ENCODE measurements at regions not wholly inside any gene's neighbourhood (a gene's known extent, or its start where the extent isn't known, plus 50 kb on each side); places are given as distances from the start of the nearest gene placed in this dataset.
"Not testable (repeated sequence)": the region's sequence is repeated elsewhere in the genome, so short reads cannot be mapped to it uniquely, and the experiment has no call there.

DNA sequence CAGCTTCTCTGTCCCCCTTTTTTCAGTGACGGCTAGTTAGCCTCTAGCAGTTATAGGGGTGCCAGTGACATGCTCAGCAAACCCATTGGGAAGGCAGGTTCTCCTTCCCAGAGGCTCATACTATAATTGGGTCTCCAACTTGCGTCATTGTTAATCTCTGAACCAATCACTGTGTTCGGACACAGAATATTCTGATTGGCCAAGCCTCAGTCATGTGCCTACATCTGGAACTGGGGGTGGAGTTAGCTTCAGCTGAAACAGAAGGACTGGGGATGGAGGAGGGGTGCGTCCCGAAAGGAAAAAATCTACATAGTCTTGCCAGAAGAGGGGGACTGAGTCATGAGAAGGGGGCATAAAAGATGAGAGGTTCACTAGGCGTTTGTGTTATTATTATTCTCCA, 165.6 kb downstream of the SUDS3 start:
- intact Hi-C loops (cut with micrococcal nuclease; ENCODE audit: unreplicated experiment): no loop called here
- BruUV-seq (replicated peaks): no TSS peak
- Mint-ChIP-seq H3K9me3 (ENCODE audit: low read depth, unreplicated experiment) (peaks cover 3% of the 10 kb centered on the region), H3K4me1 (ENCODE audit: low read depth, unreplicated experiment) (no peaks in the 10 kb centered on the region), H3K36me3 (ENCODE audit: insufficient read depth, unreplicated experiment) (no peaks in the 10 kb centered on the region), H3K27ac (ENCODE audit: unreplicated experiment) (no peak overlapping the region), H3K4me3 (ENCODE audit: low read depth, unreplicated experiment) (no peak overlapping the region), H3K27me3 (ENCODE audit: unreplicated experiment) (no peaks in the 10 kb centered on the region)
- CTCF ChIA-PET: no interaction called here
- TF ChIP-seq, protein P1, sequence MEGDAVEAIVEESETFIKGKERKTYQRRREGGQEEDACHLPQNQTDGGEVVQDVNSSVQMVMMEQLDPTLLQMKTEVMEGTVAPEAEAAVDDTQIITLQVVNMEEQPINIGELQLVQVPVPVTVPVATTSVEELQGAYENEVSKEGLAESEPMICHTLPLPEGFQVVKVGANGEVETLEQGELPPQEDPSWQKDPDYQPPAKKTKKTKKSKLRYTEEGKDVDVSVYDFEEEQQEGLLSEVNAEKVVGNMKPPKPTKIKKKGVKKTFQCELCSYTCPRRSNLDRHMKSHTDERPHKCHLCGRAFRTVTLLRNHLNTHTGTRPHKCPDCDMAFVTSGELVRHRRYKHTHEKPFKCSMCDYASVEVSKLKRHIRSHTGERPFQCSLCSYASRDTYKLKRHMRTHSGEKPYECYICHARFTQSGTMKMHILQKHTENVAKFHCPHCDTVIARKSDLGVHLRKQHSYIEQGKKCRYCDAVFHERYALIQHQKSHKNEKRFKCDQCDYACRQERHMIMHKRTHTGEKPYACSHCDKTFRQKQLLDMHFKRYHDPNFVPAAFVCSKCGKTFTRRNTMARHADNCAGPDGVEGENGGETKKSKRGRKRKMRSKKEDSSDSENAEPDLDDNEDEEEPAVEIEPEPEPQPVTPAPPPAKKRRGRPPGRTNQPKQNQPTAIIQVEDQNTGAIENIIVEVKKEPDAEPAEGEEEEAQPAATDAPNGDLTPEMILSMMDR (IDR thresholded peaks at IDR 0.05; ENCODE audit: unreplicated experiment): no peak
- DNase-seq: no peak

DNA sequence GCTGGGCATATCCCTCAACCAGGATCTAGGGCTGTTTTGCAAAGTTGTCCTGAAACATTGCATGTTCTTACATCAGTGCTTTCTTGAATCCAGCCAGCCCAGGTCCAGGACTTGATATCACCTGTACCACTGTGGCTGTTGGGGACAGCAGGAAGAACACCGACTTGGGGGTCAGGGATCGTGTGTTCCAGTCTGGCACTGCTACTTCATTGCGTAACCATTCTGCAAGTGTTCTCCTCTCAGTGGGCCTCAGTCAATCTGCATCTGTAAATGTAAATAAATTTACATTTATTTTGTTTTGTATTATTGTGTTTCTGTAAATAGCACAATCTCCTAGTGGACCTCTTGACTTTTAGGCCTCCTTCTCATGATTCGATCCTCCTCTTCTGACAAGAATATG, 167.3 kb downstream of the SUDS3 start:
- Mint-ChIP-seq H3K27me3 (ENCODE audit: unreplicated experiment) (no peaks in the 10 kb centered on the region), H3K36me3 (ENCODE audit: insufficient read depth, unreplicated experiment) (no peaks in the 10 kb centered on the region), H3K27ac (ENCODE audit: unreplicated experiment) (no peak overlapping the region), H3K9me3 (ENCODE audit: low read depth, unreplicated experiment) (peaks cover 4% of the 10 kb centered on the region), H3K4me3 (ENCODE audit: low read depth, unreplicated experiment) (no peak overlapping the region), H3K4me1 (ENCODE audit: low read depth, unreplicated experiment) (no peaks in the 10 kb centered on the region)
- TF ChIP-seq, protein P1 (IDR thresholded peaks at IDR 0.05; ENCODE audit: unreplicated experiment): no peak
- DNase-seq: no peak
- intact Hi-C loops (cut with micrococcal nuclease; ENCODE audit: unreplicated experiment): no loop called here
- BruUV-seq (replicated peaks): no TSS peak
- CTCF ChIA-PET: interaction anchor here (0.7 kb wide), 1 partner anchor 73 kb away, joined by 3 read pairs; no protein-coding TSS in a partner anchor

DNA sequence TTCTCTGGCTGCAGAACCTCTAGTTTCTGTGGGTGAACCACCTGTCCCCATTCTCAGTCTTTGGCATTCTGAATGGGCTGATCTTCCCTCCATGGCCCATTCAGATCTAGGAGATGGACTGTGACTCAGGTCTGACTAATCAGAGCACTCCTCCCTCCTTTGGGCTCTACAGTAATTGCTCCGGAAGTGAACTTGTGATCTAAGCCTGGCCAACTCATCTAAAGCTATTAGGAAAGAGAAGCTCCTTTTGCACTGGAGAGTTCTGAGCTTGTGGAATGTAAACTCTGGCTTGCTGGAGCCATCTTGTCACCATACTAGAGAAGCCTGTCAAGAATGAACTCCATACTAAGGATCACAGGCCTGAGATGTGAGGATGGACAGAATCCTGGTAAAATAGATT, 168.2 kb downstream of the SUDS3 start:
- Mint-ChIP-seq H3K9me3 (ENCODE audit: low read depth, unreplicated experiment) (peaks cover 5% of the 10 kb centered on the region), H3K27me3 (ENCODE audit: unreplicated experiment) (no peaks in the 10 kb centered on the region), H3K27ac (ENCODE audit: unreplicated experiment) (no peak overlapping the region), H3K36me3 (ENCODE audit: insufficient read depth, unreplicated experiment) (no peaks in the 10 kb centered on the region), H3K4me1 (ENCODE audit: low read depth, unreplicated experiment) (no peaks in the 10 kb centered on the region), H3K4me3 (ENCODE audit: low read depth, unreplicated experiment) (no peak overlapping the region)
- intact Hi-C loops (cut with micrococcal nuclease; ENCODE audit: unreplicated experiment): no loop called here
- DNase-seq: peak; percentile 6
- BruUV-seq (replicated peaks): no TSS peak
- CTCF ChIA-PET: interaction anchor here (0.6 to 1.1 kb wide), 2 partner anchors 9 to 178 kb away, joined by 3 to 4 read pairs; no protein-coding TSS in a partner anchor
- TF ChIP-seq, protein P1 (IDR thresholded peaks at IDR 0.05; ENCODE audit: unreplicated experiment): no peak

DNA sequence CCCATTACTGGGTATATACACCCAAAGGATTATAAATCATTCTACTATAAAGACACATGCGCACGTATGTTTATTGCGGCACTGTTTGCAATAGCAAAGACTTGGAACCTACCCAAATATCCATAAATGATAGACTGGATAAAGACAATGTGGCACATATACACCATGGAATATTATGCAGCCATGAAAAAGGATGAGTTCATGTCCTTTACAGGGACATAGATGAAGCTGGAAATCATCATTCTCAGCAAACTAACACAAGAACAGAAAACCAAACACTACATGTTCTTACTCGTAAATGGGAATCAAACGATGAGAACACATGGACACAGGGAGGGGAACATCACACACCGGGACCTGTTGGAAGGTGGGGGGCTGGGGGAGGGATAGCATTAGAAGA, 171.3 kb downstream of the SUDS3 start:
- not testable (repeated sequence) for BruUV-seq (replicated peaks); H3K27ac Mint-ChIP-seq (ENCODE audit: unreplicated experiment); H3K4me1 Mint-ChIP-seq (ENCODE audit: low read depth, unreplicated experiment)

DNA sequence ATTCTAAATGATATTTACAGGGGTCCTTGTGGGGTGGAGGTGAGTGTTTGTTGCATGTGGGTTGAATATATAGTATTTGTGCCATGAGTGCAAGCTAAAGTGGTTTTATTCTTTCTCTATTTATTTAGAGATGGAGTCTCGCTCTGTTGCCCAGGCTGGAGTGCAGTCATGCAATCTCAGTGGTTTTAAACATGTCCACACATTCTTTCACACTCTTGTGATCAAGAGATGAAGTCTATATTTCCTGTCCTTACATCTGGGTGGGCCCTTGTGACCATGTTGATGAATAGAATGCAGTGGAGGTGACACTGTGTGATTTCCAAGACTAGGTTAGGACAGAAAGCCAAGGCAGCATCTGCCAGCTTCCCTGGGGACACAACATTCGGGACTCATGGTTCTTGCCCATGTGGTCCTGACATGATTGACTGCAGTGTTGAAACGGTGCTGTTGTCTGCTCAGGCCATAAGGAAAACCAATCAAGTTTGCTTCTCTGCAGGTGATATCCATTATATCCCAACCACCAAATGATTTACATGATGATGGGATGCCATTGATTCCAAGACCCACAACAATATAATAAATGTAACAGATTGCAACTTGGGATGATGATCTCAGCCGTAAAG, 172.6 kb downstream of the SUDS3 start:
- Mint-ChIP-seq H3K27ac (ENCODE audit: unreplicated experiment) (no peak overlapping the region), H3K4me3 (ENCODE audit: low read depth, unreplicated experiment) (no peak overlapping the region), H3K36me3 (ENCODE audit: insufficient read depth, unreplicated experiment) (no peaks in the 10 kb centered on the region), H3K27me3 (ENCODE audit: unreplicated experiment) (no peaks in the 10 kb centered on the region), H3K4me1 (ENCODE audit: low read depth, unreplicated experiment) (no peaks in the 10 kb centered on the region), H3K9me3 (ENCODE audit: low read depth, unreplicated experiment) (peaks cover 6% of the 10 kb centered on the region)
- TF ChIP-seq, protein P1 (IDR thresholded peaks at IDR 0.05; ENCODE audit: unreplicated experiment): no peak
- no TSS peak for BruUV-seq (replicated peaks)
- intact Hi-C loops (cut with micrococcal nuclease; ENCODE audit: unreplicated experiment): no loop called here
- CTCF ChIA-PET: no interaction called here
- DNase-seq: no peak

More for the DNA sequence above, 171.3 kb downstream of the SUDS3 start:
- H3K9me3 Mint-ChIP-seq (ENCODE audit: low read depth, unreplicated experiment); H3K27me3 Mint-ChIP-seq (ENCODE audit: unreplicated experiment); CTCF ChIA-PET; intact Hi-C loops (cut with micrococcal nuclease; ENCODE audit: unreplicated experiment); H3K4me3 Mint-ChIP-seq (ENCODE audit: low read depth, unreplicated experiment); DNase-seq; H3K36me3 Mint-ChIP-seq (ENCODE audit: insufficient read depth, unreplicated experiment): not testable (repeated sequence)

Data from Calu3 (cell line).